Upper lobe of right lung (tissue), 1 donor: ENCODE measurements at regions not wholly inside any gene's neighbourhood (a gene's known extent, or its start where the extent isn't known, plus 50 kb on each side); places are given as distances from the start of the nearest gene placed in this dataset.

ENCODE experiments used
- ATAC-seq: fragments of 200-7000 bp; cut with Tn5 transposase; one replicate; pipeline ENCODE4 v1.9.1; 2020; ENCODE audit warnings: mild to moderate bottlenecking, moderate library complexity
- DNase-seq: peaks from one replicate; pipeline ENCODE4 v3.0.0-alpha.2; 2020
- H3K27ac ChIP-seq: fragments of 200-600 bp; one replicate; pipeline ENCODE4 v1.8.0; 2022
- H3K27me3 ChIP-seq: fragments of 200-600 bp; one replicate; pipeline ENCODE4 v1.8.0; 2022; ENCODE audit warnings: mild to moderate bottlenecking
- H3K36me3 ChIP-seq: fragments of 200-600 bp; one replicate; pipeline ENCODE4 v1.8.0; 2022
- H3K4me1 ChIP-seq: fragments of 200-600 bp; one replicate; pipeline ENCODE4 v1.8.0; 2022
- H3K4me3 ChIP-seq: fragments of 200-600 bp; one replicate; pipeline ENCODE4 v1.8.0; 2022; ENCODE audit warnings: mild to moderate bottlenecking
- H3K9me3 ChIP-seq: fragments of 200-600 bp; one replicate; pipeline ENCODE4 v1.8.0; 2022
- intact Hi-C: fragments of 100-400 bp; cut with DNase I; formaldehyde crosslinking; loops from one replicate; pipeline ENCODE4 v1.11.0; 2022
- TF ChIP-seq, protein P1 (sequence below): fragments of 200-600 bp; IDR thresholded peaks from one replicate; pipeline ENCODE4 v1.8.0; 2022; ENCODE audit warnings: antibody characterized with exemption
- donor health status: DM: no; HTN: yes; CAD: no; lungs with severe emphysema.

DNA sequence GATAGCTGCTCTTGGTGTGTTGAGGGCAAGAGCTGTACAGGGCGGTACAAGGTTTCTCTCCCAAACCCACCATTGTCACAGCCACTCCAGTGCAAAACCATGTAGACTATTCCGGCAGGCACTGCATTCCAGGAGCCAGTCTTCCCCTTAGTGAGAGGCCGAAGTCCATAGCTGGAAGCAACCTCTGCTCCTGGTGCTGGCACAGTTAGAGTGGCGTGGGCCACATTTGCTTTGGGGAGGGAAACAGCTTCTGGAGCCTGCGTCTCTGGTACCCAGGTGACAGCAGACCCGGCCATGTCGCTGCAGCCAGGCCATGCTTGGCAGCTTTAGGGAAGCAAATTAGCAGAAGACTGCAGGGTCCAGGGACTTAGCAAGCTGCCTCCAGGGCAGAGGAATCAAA lies 788.0 kb downstream of the BRD1 start:
- Histone ChIP-seq H3K27me3 (no peaks in the 10 kb centered on the region), H3K4me1 (no peaks in the 10 kb centered on the region), H3K27ac (no peak overlapping the region), H3K9me3 (no peaks in the 10 kb centered on the region), H3K4me3 (no peak overlapping the region), H3K36me3 (no peaks in the 10 kb centered on the region)
- ATAC-seq (no peak), DNase-seq (no peak)
- intact Hi-C loops, result no loop called here
- TF ChIP-seq, protein P1, sequence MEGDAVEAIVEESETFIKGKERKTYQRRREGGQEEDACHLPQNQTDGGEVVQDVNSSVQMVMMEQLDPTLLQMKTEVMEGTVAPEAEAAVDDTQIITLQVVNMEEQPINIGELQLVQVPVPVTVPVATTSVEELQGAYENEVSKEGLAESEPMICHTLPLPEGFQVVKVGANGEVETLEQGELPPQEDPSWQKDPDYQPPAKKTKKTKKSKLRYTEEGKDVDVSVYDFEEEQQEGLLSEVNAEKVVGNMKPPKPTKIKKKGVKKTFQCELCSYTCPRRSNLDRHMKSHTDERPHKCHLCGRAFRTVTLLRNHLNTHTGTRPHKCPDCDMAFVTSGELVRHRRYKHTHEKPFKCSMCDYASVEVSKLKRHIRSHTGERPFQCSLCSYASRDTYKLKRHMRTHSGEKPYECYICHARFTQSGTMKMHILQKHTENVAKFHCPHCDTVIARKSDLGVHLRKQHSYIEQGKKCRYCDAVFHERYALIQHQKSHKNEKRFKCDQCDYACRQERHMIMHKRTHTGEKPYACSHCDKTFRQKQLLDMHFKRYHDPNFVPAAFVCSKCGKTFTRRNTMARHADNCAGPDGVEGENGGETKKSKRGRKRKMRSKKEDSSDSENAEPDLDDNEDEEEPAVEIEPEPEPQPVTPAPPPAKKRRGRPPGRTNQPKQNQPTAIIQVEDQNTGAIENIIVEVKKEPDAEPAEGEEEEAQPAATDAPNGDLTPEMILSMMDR, result no peak

DNA sequence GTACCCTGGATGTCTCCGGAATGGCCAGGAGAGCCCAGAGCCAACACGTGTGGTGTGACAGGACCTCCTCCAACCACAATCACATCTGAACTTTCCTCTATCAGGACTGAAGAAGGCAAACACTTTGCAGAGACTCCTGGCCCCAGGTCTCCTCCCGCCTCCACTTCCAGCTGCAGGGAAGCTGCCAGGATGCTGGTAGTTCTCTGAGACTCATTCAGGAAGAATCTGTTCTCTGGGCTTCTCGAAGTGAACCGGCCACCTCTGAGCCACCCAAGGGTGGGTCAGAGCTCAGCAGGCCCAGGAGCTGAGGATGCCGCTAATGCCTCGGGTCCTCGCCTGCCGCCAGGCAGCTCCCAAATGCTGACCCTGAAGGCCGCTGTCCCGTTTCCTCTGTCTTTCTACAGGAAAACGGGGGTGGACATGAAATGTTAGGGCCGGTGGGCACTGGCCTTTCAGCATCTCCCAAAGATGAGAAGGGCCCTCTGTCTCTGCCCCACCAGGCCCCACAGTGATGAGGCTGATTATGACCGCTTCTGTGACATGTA lies 789.9 kb downstream of the BRD1 start:
- Histone ChIP-seq H3K4me1 (no peaks in the 10 kb centered on the region), H3K4me3 (no peak overlapping the region), H3K9me3 (no peaks in the 10 kb centered on the region), H3K36me3 (no peaks in the 10 kb centered on the region), H3K27ac (no peak overlapping the region), H3K27me3 (peaks cover 4% of the 10 kb centered on the region)
- TF ChIP-seq, protein P1, result no peak
- no peak for DNase-seq
- ATAC-seq, result no peak
- intact Hi-C loops, result no loop called here

DNA sequence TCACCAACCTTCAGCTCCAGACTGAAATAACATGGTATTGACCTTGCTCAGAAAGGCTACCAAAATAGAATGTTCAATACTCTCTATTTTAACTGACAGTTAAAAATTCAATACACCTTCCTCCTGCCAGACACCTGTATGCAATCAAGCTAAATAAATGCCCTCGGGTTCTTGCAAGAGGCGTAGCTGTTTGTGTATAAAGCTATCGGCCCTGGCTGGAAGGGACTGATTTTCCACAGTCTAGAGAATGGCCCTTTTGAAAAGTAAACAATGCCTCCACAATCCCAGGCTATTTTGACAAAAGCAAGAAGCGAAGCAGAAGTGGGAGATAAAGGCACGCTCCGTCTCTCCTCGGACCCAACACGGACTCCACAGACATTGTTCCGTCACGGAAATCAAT lies 791.2 kb downstream of the BRD1 start:
- H3K9me3 ChIP-seq, result no peaks in the 10 kb centered on the region
- TF ChIP-seq, protein P1, result no peak
- no peaks in the 10 kb centered on the region for H3K4me1 ChIP-seq
- H3K4me3 ChIP-seq, result no peak overlapping the region
- DNase-seq (no peak), ATAC-seq (no peak)
- no peaks in the 10 kb centered on the region for H3K36me3 ChIP-seq
- intact Hi-C loops, result no loop called here
- H3K27me3 ChIP-seq, result peaks cover 9% of the 10 kb centered on the region
- no peak overlapping the region for H3K27ac ChIP-seq

DNA sequence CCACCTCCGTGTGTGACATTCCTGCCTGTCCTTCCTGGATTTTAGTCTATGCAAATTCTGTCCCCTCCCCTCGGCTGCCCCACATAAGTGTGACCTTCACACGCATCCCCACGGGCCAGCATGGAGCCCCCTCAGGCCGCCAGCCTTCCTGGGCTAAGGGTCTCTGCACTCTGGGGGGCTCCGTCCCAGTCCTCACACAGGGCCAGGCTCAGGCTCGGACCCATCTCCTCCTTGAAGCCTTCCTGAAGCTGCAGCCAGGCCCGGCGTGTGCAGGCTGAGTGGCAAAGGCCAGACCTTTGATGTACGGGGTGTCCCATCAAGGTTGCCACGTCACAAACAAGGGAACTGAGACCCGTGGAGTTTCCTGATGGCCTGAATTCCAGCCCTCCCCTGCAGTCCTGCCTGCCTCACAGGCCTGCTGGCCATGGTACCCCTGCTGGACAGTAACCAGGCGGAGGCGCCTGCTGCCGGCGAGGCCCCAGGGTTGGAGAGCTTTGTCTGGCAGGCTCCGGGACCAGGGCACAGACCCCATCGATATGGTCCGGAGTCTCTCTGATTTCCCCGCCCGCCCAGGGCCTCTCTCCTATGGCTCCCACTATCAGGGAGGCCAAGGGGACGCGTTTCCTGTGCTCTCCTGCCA lies 791.7 kb downstream of the BRD1 start:
- H3K27ac ChIP-seq, result no peak overlapping the region
- no peaks in the 10 kb centered on the region for H3K36me3 ChIP-seq
- no peak for ATAC-seq
- intact Hi-C loops, result no loop called here
- no peak overlapping the region for H3K4me3 ChIP-seq
- TF ChIP-seq, protein P1, result no peak
- H3K9me3 ChIP-seq, result no peaks in the 10 kb centered on the region
- no peaks in the 10 kb centered on the region for H3K4me1 ChIP-seq
- DNase-seq, result peak; percentile 53
- peaks cover 9% of the 10 kb centered on the region for H3K27me3 ChIP-seq

DNA sequence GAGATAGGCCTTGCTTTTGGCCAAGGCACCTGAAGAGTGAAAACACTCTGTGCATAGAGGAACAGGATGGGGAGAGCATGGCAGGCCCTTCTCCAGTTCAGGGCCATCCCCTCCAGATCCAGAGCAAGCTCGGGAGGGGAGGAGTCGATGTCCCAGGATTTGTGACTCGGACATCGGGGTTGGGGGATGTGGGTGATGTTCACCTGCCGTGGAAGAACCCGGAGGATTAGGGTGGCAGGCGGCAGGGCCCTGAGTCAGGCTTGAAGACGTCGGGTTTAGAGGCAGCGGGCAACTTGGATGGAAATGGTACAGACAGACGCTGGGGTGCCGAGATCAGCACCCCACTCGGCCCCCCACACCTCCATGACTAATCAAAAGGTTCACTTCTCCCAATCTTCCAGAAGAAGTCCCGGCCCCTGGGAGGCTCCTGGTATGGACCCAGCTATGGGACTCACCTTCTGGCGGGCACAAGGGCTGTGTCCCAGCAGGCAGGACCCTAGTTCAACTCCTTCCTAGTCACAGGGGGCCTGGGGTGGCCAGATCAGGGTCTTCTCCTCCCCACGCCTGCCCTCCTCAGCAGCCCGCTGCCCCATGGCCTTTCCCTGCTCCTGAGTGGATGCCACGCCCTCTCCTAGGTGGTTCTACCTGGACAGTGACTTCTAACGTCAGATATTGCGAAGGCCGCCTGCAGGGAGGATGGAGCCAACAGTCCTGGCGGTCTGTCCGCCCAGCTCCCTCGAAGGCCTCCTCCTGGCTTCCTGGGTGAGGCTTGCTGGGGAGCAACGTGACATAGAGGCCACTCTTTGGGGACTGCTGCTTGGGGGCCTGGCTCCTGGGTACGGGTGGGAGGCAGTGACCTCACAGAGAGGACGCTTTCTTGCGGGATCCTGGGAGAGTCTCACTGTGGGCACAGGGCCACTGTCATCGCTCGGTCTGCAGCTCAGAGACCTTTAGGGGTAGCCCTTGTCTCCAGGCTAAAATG lies 792.5 kb downstream of the BRD1 start:
- no peak for ATAC-seq
- intact Hi-C loops, result no loop called here
- peak; percentile 48 for DNase-seq
- TF ChIP-seq, protein P1, result no peak
- H3K36me3 ChIP-seq, result no peaks in the 10 kb centered on the region
- H3K4me1 ChIP-seq, result no peaks in the 10 kb centered on the region
- H3K27me3 ChIP-seq, result peaks cover 12% of the 10 kb centered on the region
- no peak overlapping the region for H3K4me3 ChIP-seq
- no peak overlapping the region for H3K27ac ChIP-seq
- no peaks in the 10 kb centered on the region for H3K9me3 ChIP-seq
